ENCODE measurements at regions not wholly inside any gene's neighbourhood (a gene's known extent, or its start where the extent isn't known, plus 50 kb on each side); places are given as distances from the start of the nearest gene placed in this dataset.

- H3K4me2 ChIP-seq (ENCODE audit: low read depth, low read length), result no peak overlapping the region
- no peaks in the 10 kb centered on the region for H3K9me3 ChIP-seq (ENCODE audit: low read length)
- no peak overlapping the region for H3K4me3 ChIP-seq (replicated peaks in 1 of 3; ENCODE audit: insufficient read depth in 1 of 3, low read depth in 2 of 3, low read length in 3 of 3)
- in situ Hi-C loops (cut with HindIII; ENCODE audit: extremely low pct_ligation_motif_present, low pct_unique_long_range_greater_than_20kb), result no loop called here
- peaks cover 20% of the 10 kb centered on the region for H3K4me1 ChIP-seq (ENCODE audit: insufficient read depth, low read length)
- ChIA-PET POLR2A (no interaction called here), CTCF (ENCODE audit: low intra/inter-chr PET ratio, low total read pairs) (no interaction called here)
- no peak for TF ChIP-seq NFE2 (CRISPR knock-in tag; IDR thresholded peaks at IDR 0.05)
- TF ChIP-seq, protein P1, sequence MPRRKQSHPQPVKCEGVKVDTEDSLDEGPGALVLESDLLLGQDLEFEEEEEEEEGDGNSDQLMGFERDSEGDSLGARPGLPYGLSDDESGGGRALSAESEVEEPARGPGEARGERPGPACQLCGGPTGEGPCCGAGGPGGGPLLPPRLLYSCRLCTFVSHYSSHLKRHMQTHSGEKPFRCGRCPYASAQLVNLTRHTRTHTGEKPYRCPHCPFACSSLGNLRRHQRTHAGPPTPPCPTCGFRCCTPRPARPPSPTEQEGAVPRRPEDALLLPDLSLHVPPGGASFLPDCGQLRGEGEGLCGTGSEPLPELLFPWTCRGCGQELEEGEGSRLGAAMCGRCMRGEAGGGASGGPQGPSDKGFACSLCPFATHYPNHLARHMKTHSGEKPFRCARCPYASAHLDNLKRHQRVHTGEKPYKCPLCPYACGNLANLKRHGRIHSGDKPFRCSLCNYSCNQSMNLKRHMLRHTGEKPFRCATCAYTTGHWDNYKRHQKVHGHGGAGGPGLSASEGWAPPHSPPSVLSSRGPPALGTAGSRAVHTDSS (CRISPR knock-in tag; conservative IDR thresholded peaks at IDR 0.05), result no peak
- no peak for TF ChIP-seq ATM (IDR thresholded peaks at IDR 0.05; ENCODE audit: borderline replicate concordance)
- TF ChIP-seq IRF1 (CRISPR knock-in tag; IDR thresholded peaks at IDR 0.05; ENCODE audit: low read depth), result no peak
- TF ChIP-seq NCOA1 (CRISPR knock-in tag; IDR thresholded peaks at IDR 0.05), result no peak
- TF ChIP-seq GTF3A (CRISPR knock-in tag; conservative IDR thresholded peaks at IDR 0.05), result no peak
- TF ChIP-seq MTF1 (CRISPR knock-in tag; IDR thresholded peaks at IDR 0.05), result no peak
- no peak for TF ChIP-seq CBX5 (CRISPR knock-in tag; IDR thresholded peaks at IDR 0.05; ENCODE audit: borderline replicate concordance)
- no peak for TF ChIP-seq ZMAT5 (CRISPR knock-in tag; IDR thresholded peaks at IDR 0.05; ENCODE audit: borderline replicate concordance, low read depth)
- TF ChIP-seq KLF11 (CRISPR knock-in tag; IDR thresholded peaks at IDR 0.05), result no peak
- TF ChIP-seq GABPA (IDR thresholded peaks at IDR 0.05; ENCODE audit: low read depth, low read length), result no peak
- no peak for TF ChIP-seq GABPA (CRISPR knock-in tag; IDR thresholded peaks at IDR 0.05; ENCODE audit: low read depth)
- TF ChIP-seq ATF3 (CRISPR knock-in tag; IDR thresholded peaks at IDR 0.05), result no peak
- H4K20me1 ChIP-seq (ENCODE audit: insufficient read depth, low read length), result no peaks in the 10 kb centered on the region
- FAIRE-seq, result no peak
- no peaks in the 10 kb centered on the region for H3K27me3 ChIP-seq (ENCODE audit: control insufficient read depth in 1 of 2, insufficient read depth in 2 of 2, low read length in 2 of 2)
- no peak overlapping the region for H2AFZ ChIP-seq (ENCODE audit: low read length)
- no peak overlapping the region for H3K9ac ChIP-seq (ENCODE audit: insufficient read depth, low read depth, low read length)
- H3K27ac ChIP-seq (ENCODE audit: extremely low read length, insufficient read depth, low read length), result no peak overlapping the region
- WGBS (ENCODE audit: low lambda C conversion rate), result 96% methylated on average over 2 of the region's 2 CpGs
- intact Hi-C loops (cut with micrococcal nuclease; ENCODE audit: unreplicated experiment), result loop anchor here (5.0 to 10.0 kb wide), 3 partner anchors 46 to 121 kb away; no protein-coding TSS in a partner anchor
- H3K36me3 ChIP-seq (replicated peaks in 1 of 2; ENCODE audit: control insufficient read depth in 1 of 2, insufficient read depth in 2 of 2, low read length in 2 of 2), result no peaks in the 10 kb centered on the region; a peak in 1 of 5 replicates
- DNase-seq (ENCODE audit: low spot score), result no peak
- no peak for ATAC-seq
- H3K79me2 ChIP-seq (ENCODE audit: insufficient read depth, low read length), result no peaks in the 10 kb centered on the region
- BruUV-seq (replicated peaks), result no TSS peak
Observed at GRCh38 chr9:32258482-32258881, 126.0 kb upstream of the ACO1 start.
